OCI-LY1 (cell line): ENCODE measurements at regions not wholly inside any gene's neighbourhood (a gene's known extent, or its start where the extent isn't known, plus 50 kb on each side); places are given as distances from the start of the nearest gene placed in this dataset.

Experiments used
- EZH2 ChIP-seq: fragments of 200-600 bp; sonication (generic), shearing (Covaris generic); IDR thresholded peaks from 2 replicates; pipeline ENCODE4 v1.8.0; 2017; ENCODE audit warnings: borderline replicate concordance, mixed run types, mild to moderate bottlenecking, antibody characterized with exemption, low read length, moderate library complexity, mixed read lengths
- TF ChIP-seq, protein P1 (sequence below): fragments of 200-600 bp; sonication (generic), shearing (Covaris generic); IDR thresholded peaks from 2 replicates; pipeline ENCODE4 v1.5.1; 2017; ENCODE audit warnings: mild to moderate bottlenecking, antibody characterized with exemption, low read length, moderate library complexity, mixed read lengths

- TF ChIP-seq, protein P1, sequence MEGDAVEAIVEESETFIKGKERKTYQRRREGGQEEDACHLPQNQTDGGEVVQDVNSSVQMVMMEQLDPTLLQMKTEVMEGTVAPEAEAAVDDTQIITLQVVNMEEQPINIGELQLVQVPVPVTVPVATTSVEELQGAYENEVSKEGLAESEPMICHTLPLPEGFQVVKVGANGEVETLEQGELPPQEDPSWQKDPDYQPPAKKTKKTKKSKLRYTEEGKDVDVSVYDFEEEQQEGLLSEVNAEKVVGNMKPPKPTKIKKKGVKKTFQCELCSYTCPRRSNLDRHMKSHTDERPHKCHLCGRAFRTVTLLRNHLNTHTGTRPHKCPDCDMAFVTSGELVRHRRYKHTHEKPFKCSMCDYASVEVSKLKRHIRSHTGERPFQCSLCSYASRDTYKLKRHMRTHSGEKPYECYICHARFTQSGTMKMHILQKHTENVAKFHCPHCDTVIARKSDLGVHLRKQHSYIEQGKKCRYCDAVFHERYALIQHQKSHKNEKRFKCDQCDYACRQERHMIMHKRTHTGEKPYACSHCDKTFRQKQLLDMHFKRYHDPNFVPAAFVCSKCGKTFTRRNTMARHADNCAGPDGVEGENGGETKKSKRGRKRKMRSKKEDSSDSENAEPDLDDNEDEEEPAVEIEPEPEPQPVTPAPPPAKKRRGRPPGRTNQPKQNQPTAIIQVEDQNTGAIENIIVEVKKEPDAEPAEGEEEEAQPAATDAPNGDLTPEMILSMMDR: no peak
- no peak for TF ChIP-seq EZH2
Measured at GRCh38 chr9:3597792-3598191, 72.0 kb upstream of the RFX3 start.
